Activated CD8-positive, alpha-beta memory T cell treated with anti-CD3 and anti-CD28 coated beads, Interleukin-2, amount 50 U/mL, for 48 hours (primary cell): ENCODE measurements at regions not wholly inside any gene's neighbourhood (a gene's known extent, or its start where the extent isn't known, plus 50 kb on each side); places are given as distances from the start of the nearest gene placed in this dataset.
"Not testable (repeated sequence)": the region's sequence is repeated elsewhere in the genome, so short reads cannot be mapped to it uniquely, and the experiment has no call there.

ENCODE experiments used
- DNase-seq: peaks from one replicate; pipeline ENCODE4 v3.0.0-alpha.2; 2020

DNA sequence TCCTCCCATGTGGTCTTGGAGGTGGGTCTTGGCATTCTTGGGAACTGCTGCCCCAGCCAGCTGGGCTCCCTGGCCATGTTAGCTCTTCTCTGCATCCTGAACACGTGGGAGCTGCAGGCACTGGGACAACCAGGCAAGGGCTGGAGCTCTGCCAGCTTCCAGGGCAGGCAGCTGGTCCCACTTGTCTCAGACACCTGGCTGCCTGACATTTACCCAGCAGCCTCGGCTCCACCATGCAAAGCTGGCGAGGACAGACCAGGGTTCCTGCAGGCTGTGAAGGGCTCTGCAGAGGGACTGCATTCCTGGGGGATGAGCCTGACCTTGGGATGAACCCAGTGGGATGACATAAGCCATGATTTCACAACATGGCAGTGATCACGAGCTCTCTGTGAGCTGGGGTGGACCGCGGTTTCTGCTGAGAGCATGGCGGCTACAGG is 99.0 kb upstream of the TSHZ3 start:
- no peak for DNase-seq

DNA sequence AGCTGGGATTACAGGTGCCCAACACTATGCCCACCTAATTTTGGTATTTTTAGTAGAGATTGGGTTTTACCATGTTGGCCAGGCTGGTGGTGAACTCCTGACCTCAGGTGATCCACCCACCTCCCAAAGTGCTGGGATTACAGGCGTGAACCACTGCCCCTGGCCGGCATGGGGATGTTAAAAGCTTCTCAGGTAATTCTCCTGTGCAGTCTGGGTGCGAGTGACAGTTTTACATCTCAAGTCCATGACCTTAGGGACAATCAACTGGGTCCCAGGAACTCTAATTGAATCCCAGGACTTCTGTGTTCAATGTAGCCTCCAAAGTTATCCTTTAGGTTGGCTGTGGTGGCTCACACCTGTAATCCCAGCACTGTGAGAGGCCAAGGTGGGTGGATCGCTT is 100.1 kb upstream of the TSHZ3 start:
- DNase-seq, result no peak

DNA sequence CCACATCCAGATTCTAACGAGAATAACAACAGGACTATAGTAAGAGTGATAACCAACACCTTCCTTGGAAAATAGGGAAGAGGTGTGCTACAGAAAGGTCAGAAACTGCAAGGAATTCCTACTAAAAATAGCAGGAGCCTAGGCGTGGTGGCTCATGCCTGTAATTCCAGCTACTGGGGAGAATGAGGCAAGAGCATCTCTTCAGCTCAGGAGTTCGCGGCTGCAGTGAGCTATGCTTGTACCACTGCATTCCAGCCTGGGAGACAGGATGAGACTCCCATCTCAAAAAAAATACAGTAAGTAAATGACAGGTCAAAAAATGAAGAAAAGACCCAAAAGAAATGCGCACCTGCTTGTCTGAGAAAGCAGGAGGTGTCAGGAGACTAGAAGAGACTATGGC is 101.5 kb upstream of the TSHZ3 start:
- DNase-seq, result no peak

DNA sequence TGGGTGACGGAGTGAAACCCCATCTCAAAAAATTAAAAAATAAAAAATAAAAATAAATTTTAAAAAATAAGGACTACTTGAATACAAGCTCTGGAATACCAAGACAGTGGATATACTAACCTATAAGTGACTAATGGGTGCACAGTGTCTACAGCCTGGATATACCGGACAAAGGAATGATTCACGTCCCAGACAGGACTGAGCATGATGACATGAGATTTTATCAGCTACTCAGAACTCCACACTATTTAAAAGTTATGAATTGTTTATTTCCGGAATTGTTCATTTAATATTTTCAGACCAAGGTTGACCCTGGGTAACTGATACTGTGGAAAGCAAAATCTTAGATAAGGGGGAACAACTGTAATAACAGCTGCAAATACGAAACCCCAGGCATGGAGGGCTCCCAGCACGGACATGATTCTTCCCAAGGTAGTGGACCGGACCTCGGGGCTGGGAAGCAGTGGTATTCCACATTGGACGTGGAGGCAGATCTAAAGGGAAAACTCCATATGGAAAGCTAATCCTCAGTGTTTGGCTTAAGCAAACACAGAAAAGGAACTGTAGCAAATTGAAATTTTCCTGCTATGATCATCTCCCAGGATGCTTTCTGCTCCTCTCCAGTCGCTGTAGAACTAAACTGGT is 102.6 kb upstream of the TSHZ3 start:
- DNase-seq, result no peak

DNA sequence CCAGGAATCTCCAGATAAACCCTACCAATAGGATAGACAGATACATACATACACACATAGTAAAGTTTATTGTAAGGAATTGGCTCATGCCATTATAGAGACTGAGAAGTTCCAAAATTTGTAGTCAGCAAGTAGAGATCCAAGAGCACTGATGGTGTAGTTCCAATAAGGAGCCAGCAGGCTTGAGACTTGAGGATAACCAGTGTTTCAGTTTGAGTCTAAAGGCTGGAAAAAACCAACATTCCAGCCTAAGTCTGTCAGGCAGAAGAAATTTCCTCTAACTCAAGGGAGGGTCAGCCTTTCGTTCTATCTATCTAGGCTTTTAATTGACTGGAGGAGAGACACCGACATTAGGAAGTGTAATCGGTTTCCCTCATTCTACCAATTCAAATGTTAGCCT is 110.2 kb upstream of the TSHZ3 start:
- DNase-seq, result no peak

DNA sequence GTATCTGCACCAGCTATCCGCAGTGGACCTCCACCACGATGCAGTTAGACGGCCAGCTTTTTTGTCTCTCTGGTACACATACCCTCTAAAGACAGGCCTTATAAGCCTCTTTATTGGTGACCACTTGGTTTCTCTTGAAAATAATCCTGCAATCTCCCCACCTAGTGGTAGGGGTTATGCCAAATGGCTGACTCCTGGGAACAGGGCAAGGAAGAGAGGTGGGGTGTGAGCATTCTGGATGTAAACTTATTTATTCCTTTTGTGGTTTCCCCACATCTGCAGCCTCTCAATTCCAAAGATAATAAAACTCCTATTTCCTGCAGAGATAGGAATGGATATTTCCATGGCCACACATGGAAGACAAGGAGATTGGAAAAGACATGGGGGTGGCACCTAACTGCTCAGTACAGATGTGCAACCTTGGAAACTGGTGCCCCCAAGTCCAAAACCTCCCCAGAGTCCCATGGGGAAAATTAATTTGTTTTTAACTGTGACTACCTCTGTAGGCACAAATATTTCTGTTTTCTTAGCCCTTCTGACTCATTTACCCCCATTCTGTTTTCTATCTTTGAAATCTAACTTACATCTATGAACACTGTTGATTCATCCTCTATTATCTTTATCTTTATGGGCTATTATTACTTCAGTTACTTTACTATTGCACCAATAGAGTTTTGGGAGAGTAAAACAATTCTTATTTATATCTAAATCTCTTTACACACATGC is 112.7 kb upstream of the TSHZ3 start:
- DNase-seq, result no peak

DNA sequence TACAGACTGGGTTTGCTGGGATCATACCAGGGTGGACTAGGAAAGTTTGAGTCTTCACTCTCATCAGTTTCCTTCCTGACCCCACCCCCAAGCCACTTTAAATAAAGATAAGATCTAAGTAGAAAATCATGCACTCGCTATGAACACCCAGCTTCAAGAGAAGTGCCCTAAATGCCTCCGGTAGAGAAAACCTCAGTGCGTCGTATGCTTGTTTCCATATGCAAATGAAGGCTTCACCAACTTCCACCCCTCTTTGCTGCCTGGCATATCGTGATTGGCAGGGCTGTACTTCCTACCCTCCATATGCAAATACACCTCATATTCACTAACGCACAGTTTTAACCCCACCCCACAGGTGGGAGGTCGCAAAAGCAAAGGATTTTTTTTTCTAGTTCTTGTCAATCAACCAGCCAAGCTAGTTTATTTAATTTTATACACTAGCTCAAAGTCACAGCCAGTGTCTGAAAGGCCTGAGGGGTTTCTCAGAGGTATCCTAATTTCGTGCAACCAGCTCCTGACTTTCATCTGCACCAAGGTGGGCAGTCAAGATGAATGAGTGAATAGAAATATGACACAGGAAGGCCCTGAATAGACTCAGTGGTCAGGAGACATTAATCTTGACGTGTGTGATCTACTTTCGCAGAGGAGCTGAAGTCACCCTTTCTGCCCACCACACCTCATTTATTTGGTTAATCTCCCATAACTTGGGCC is 121.1 kb upstream of the TSHZ3 start:
- no peak for DNase-seq

DNA sequence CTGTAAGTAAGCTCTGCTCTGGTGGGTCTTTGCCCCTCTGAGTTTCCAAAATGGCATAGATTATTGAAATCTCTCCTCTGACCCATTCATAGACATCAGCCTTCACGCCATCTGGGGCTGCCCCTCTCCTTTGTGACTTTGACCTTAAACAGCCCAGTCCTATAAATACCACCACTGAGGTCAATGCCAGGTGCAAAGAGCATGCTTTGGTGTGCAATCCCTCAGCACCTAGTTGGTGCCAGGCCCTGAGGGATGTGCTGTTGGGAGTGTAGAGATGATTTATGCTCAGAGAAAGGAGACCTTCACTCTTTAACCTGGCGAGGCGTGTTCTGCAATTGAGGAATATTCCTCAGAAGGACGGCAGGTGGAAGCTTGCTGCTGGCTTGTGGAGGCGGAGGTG is 121.7 kb upstream of the TSHZ3 start:
- DNase-seq, result no peak

DNA sequence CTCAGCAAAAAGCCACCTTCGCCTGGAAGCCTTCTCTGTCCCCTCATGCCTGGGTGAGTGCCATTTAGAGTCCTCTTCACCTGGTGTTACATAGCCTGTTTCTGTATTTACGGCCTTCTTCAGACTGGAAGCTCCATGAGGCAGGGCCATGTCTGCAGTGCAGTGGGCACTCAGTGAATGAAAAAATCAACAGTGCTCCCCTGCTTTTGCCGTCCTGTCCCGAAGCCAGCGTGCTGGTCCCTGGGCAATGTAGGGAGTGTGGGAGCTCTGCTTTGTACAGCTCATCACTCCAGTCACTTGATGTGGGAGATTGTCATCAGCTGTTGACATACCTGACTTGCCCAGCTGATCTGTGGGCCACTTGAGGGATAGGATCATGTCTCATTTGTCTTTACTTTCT is 129.0 kb upstream of the TSHZ3 start:
- no peak for DNase-seq

DNA sequence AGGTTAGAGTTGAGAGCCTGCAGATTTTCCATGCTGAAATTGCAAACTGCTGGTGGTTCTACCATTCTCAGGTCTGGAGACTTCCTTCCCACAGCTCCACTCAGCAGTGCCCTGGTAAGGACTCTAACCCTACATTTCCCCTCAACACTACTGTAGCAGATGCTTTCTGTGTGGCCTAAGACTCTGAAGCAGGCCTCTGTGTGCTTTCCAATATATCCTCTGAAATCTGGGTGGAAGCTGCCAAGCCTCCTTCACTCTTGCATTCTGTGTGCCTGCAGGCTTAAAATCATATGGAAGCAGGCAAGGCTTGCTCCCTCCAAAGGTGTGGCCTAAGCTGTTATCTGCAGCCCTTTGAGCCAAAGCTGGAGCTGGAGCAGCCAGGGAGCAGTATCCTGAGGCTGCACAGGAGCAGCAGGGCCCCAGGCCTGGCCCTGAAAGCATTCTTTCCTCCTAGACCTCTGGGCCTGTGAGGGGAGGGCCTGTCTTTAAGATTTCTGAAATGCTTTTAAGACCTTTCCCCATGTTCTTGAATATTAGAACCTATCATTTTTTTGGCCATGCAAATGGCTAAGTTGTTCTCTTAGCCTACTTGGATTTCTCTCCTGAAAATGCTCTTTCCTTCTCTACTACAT is 134.1 kb upstream of the TSHZ3 start:
- no peak for DNase-seq

DNA sequence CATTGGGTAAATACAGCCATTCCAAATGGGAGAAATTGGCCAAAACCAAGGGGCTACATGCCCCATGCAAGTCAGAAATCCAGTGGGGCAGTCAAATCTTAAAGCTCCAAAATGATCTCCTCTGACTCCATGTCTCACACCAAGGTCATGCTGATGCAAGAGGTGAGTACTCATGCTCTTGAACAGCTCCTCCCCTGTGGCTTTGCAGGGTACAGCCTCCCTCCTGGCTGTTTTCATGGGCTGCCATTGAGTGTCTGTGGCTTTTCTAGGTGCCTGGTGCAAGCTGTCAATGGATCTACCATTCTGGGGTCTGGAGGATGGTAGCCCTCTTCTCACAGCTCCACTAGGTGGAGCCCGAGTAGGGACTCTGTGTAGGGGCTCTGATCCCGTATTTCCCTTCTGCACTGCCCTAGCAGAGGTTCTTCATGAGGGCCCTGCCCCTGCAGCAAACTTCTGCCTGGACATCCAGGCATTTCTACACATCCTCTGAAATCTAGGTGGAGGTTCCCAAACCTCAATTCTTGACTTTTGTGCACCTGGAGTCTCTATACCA is 135.7 kb upstream of the TSHZ3 start:
- DNase-seq, result not testable (repeated sequence)

DNA sequence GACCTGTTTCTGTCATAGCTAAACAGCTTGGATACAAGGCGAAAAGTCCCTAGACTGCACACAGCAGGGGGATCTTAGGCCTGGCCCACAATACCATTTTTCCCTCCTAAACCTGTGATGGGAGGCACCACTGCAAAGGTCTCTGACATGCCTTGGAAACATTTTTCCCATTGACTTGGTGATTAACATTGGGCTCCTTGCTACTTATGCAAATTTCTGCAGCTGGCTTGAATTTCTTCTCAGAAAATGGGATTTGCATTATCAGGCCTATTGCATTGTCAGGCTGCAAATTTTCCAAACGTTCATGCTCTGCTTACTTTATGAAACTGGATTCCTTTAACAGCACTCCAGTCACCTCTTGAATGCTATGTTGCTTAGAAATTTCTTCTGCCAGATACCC is 136.2 kb upstream of the TSHZ3 start:
- DNase-seq, result no peak

DNA sequence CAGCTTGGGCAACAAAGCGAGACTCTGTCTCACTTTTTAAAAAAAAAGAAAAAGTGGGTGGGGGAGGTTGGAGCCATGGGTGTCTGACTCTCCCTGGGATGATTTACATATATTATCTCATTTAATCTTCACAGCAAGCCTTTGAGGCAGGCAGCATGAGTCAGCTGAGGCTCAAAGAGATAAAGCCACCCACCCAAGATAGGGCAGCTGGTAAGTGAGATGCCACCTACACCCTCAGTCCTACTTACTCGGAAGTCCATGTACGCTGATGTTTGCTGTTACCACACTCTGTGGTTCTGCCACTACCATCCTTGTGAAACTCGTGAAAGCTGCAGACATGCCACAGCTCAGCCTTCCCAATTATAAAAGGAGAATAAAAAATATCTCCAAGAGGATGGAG is 142.0 kb upstream of the TSHZ3 start:
- DNase-seq, result no peak

DNA sequence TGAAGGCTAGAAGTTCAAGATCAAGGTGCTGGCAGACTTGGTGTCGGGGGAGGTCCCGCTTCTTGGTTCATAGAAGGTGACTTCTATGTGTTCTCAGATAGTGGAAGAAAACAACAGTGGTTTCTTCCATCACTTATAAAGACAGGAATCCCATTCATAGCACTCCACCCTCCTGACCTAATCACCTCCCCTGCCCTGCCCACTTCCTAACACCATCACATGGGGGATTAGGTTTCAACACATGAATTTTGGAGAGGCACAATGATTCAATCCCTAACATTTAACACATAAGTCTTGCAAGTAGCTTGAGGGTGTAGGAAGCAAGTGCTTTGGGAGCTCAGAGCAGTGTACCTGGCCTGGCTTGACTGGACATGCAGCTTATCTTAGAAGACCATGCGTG is 142.8 kb upstream of the TSHZ3 start:
- DNase-seq, result no peak

DNA sequence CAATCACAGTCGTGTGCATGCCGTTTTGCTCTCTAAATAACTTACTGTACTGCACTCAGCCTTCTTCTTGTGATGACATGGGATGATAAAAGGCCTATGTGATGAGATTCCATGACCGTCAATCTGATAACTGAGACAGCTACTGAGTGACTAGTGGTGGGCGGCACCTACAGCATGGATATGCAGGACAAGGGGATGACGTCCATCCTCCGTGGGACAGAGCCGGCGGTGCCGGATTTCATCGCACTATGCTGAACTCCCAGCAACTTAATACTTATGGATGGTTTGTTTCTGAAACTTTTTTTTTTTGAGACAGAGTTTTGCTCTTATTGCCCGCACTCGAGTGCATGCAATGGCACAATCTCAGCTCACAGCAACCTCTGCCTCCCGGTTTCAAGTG is 146.8 kb upstream of the TSHZ3 start:
- DNase-seq, result no peak

DNA sequence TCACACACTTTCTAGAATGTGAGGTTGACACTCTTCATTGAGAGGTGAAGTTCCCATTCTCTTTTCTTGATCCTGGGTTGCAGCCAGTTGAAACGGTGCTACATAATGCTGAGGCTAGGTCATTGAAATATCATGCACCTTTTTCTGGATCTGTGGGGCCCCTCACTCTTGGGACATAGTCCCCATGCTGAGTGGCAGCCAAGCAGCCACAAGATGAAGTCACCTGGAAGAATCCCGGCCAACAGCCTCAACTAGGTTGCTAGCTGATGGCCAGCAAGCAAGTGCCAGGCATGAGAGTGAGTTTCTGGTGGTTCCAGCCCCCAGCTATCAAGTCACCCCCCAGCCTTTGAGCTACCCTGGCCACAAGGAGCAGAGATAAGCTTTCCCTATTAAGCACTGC is 148.5 kb upstream of the TSHZ3 start:
- DNase-seq, result no peak

DNA sequence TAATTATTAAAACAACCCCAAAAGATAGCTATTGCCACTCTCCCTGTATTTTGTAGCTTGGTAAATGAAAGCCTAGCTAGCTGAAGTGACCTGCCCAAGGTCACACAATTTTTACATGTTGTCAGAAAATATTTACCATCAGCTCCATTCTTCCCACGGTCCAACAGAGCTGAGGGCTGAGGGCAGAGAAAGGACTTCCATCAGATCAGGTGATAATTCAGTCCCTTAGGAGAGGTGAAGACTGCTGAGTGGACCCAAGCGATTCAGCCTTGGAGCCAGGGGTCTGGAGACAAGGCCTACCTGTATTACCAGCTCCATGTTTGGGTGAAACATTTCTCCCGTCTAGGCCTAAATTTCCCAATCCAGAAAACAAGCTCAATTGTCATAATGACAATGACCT is 149.5 kb upstream of the TSHZ3 start:
- no peak for DNase-seq

DNA sequence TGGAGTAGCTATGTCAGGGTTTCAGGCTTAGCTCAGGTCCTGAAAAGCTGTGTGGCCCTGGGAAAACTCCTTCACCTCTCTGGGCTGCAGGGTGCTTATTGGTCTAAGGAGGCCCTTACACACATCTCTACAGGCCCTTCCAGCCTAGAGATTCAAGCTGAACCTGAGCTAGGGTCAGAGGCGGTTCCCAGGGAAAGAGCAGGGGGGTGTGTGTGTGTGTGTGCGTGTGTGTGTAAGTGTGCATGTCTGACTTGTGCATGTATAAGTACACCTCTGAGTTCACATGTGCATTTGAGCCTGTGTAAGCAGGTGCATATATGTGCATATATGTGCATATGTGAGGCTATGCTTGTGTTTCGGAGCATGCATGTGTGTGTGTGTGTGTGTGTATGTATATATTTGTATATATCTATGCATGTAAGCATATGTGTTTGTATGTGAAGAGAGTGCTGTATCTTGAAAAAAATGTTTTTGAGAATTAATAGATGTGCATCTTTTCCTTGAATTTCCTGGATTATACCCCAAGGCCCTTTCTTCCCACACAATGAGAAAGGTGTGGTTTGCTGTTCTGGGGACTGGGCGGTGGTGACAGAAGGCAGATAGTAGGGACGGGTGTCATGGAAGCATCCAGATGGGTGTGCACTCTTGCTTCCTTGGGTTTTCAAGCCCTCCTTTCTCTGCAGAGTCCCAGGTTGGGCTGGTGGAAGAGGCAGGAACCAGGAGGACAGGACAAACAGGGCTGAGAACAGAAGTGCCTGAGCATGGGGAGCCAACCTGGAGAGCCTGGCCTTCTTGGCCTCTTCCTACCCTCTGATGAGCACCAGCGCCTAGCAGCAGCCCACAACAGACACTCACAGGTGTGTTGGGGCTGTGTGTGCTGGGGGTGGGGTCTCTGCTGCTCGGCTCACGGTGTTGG is 150.3 kb upstream of the TSHZ3 start:
- no peak for DNase-seq

DNA sequence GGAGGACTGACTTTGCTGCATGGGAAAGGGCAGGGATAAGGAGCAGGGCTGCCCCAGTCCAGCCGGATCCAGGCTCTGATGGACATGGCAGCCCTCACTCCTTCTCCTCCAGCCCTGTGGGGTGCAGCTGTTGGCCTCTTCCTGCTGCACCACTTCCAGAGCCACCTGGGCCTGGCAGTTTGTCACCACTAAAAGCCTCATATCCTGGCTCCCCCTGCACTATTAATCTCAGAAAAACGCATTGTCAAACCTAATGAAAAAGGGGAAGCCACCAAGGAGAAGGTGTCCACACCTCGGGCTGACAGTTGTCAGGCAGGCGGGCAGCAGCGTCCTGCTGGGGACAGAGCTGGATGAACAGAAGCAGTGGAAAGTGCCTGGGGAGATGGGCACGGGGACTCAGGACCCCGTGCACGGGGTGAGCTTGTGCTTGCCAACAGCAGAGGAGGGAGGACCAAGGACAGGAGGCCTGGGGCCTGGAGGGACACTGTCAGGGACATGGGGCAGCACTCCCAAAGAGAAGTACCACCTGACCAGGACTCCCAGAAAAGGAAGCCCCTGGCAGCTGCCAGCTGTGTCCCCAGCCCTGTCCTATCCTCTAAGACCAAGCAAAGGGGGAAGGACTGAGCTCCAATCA is 151.1 kb upstream of the TSHZ3 start:
- DNase-seq, result no peak

DNA sequence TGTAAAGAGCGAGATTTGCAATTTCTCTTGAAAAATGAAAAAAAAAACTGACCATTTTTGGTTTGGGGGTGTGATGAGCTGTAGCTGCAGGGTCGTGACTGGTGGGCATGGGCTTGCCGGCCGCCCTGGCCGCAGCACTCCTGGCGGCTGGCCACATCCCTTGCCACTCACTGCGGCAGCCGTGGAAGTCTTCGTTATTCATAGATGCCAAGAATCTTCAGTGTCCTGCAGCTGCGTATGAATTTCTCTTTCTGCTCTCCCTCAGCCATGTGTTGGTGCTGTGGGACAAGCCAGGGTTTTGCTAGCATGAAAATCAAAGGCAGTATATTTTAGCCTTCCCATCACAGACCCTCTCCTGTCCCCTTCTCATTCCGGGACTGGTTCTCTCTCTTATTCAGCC is 151.7 kb upstream of the TSHZ3 start:
- no peak for DNase-seq

DNA sequence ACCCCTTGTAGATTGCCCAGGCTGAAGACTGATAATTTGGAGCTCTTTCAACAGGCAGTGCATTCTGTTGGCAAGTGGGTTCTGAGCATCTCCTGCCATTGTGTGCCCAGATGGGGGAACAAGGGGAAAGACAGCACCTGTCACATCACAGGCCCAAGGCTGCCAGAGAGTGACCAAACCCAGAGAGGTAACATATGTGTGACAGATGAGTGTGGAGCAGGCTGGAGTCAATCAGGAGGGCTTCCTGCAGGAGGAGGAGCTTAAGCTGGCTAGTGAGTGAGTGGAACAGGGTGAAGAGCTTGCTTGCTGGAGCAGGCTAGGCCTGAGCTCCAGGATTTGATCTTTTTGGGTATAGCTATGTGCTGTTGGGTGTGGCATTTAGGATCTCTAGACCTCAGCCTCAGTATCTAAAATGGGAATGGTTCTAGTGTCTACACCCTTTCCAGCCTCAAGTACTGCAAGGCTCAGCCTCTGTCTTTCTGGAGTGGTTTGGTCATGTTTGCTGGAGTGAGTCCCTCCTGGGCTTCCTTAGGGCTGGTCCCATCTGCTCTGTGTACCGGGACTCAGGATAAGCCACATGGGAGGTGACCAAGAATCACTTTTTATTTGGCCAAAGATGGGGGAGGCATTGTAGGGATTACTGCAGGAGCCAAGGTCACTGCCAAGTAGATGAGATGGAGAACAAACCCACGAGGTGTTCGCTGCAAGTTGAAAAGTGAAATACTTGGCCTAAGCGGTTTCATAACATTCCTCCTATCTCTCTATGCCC is 152.4 kb upstream of the TSHZ3 start:
- no peak for DNase-seq
